ENCODE measurements at regions not wholly inside any gene's neighbourhood (a gene's known extent, or its start where the extent isn't known, plus 50 kb on each side); places are given as distances from the start of the nearest gene placed in this dataset.
"Not testable (repeated sequence)": the region's sequence is repeated elsewhere in the genome, so short reads cannot be mapped to it uniquely, and the experiment has no call there.

GRCh38 chr13:66154354-66154753 is 1075.8 kb downstream of the PCDH9 start:
- no peaks in the 10 kb centered on the region for H4K20me1 ChIP-seq (ENCODE audit: insufficient read depth, low read length)
- H3K4me1 ChIP-seq (ENCODE audit: insufficient read depth, low read length): no peaks in the 10 kb centered on the region
- H2AFZ ChIP-seq (ENCODE audit: low read length): no peak overlapping the region
- H3K9me3 ChIP-seq (ENCODE audit: low read length): no peaks in the 10 kb centered on the region
- FAIRE-seq (no peak), ATAC-seq (no peak), DNase-seq (ENCODE audit: low spot score) (no peak)
- H3K36me3 ChIP-seq (replicated peaks in 1 of 2; ENCODE audit: control insufficient read depth in 1 of 2, insufficient read depth in 2 of 2, low read length in 2 of 2): no peaks in the 10 kb centered on the region
- CTCF ChIA-PET (ENCODE audit: low intra/inter-chr PET ratio, low total read pairs): no interaction called here
- no peak overlapping the region for H3K9ac ChIP-seq (ENCODE audit: insufficient read depth, low read depth, low read length)
- no peak for TF ChIP-seq PATZ1 (CRISPR knock-in tag; IDR thresholded peaks at IDR 0.05)
- no peak for TF ChIP-seq ZNF891 (CRISPR knock-in tag; IDR thresholded peaks at IDR 0.05)
- TF ChIP-seq ZBTB21 (CRISPR knock-in tag; IDR thresholded peaks at IDR 0.05): no peak
- TF ChIP-seq ZNF224 (CRISPR knock-in tag; IDR thresholded peaks at IDR 0.05): no peak
- no peak for TF ChIP-seq KAT8 (CRISPR knock-in tag; IDR thresholded peaks at IDR 0.05)
- no peak for TF ChIP-seq ZNF878 (CRISPR knock-in tag; IDR thresholded peaks at IDR 0.05)
- TF ChIP-seq NFE2L2 (IDR thresholded peaks at IDR 0.05; ENCODE audit: low read length): peak; percentile 70
- intact Hi-C loops (cut with micrococcal nuclease; ENCODE audit: unreplicated experiment) (no loop called here), in situ Hi-C loops (cut with HindIII; ENCODE audit: extremely low pct_ligation_motif_present, low pct_unique_long_range_greater_than_20kb) (no loop called here)
- H3K4me2 ChIP-seq (ENCODE audit: low read depth, low read length): no peak overlapping the region
- no peak overlapping the region for H3K4me3 ChIP-seq (replicated peaks in 1 of 3; ENCODE audit: insufficient read depth in 1 of 3, low read depth in 2 of 3, low read length in 3 of 3)
- 2% methylated on average over 1 of the region's 1 CpG for WGBS (ENCODE audit: low lambda C conversion rate)
- no peaks in the 10 kb centered on the region for H3K79me2 ChIP-seq (ENCODE audit: insufficient read depth, low read length)
- POLR2A ChIA-PET: no interaction called here
- no peak overlapping the region for H3K27ac ChIP-seq (ENCODE audit: extremely low read length, insufficient read depth, low read length)
- BruUV-seq (replicated peaks): no TSS peak
- no peaks in the 10 kb centered on the region for H3K27me3 ChIP-seq (ENCODE audit: control insufficient read depth in 1 of 2, insufficient read depth in 2 of 2, low read length in 2 of 2)

- no peak for FAIRE-seq
- BruUV-seq (replicated peaks): no TSS peak
- POLR2A ChIA-PET: no interaction called here
These were observed 1077.5 kb downstream of the PCDH9 start for GRCh38 chr13:66152596-66152995.

GRCh38 chr13:66144357-66144756 is 1085.8 kb downstream of the PCDH9 start:
- intact Hi-C loops (cut with micrococcal nuclease; ENCODE audit: unreplicated experiment); H4K20me1 ChIP-seq (ENCODE audit: insufficient read depth, low read length); FAIRE-seq; H3K4me2 ChIP-seq (ENCODE audit: low read depth, low read length); CTCF ChIA-PET (ENCODE audit: low intra/inter-chr PET ratio, low total read pairs); POLR2A ChIA-PET; ATAC-seq; H3K4me3 ChIP-seq (replicated peaks in 1 of 3; ENCODE audit: insufficient read depth in 1 of 3, low read depth in 2 of 3, low read length in 3 of 3); H3K27me3 ChIP-seq (ENCODE audit: control insufficient read depth in 1 of 2, insufficient read depth in 2 of 2, low read length in 2 of 2); DNase-seq (ENCODE audit: low spot score); H2AFZ ChIP-seq (ENCODE audit: low read length); H3K4me1 ChIP-seq (ENCODE audit: insufficient read depth, low read length); H3K27ac ChIP-seq (ENCODE audit: extremely low read length, insufficient read depth, low read length); BruUV-seq (replicated peaks); H3K9ac ChIP-seq (ENCODE audit: insufficient read depth, low read depth, low read length); H3K36me3 ChIP-seq (replicated peaks in 1 of 2; ENCODE audit: control insufficient read depth in 1 of 2, insufficient read depth in 2 of 2, low read length in 2 of 2); H3K9me3 ChIP-seq (ENCODE audit: low read length); in situ Hi-C loops (cut with HindIII; ENCODE audit: extremely low pct_ligation_motif_present, low pct_unique_long_range_greater_than_20kb); H3K79me2 ChIP-seq (ENCODE audit: insufficient read depth, low read length): not testable (repeated sequence)
- 74% methylated on average over 7 of the region's 11 CpGs for WGBS (ENCODE audit: low lambda C conversion rate)

More at GRCh38 chr13:66152596-66152995, 1077.5 kb downstream of the PCDH9 start:
- Histone ChIP-seq H3K9ac (ENCODE audit: insufficient read depth, low read depth, low read length) (no peak overlapping the region), H3K27ac (ENCODE audit: extremely low read length, insufficient read depth, low read length) (no peak overlapping the region), H3K36me3 (replicated peaks in 1 of 2; ENCODE audit: control insufficient read depth in 1 of 2, insufficient read depth in 2 of 2, low read length in 2 of 2) (no peaks in the 10 kb centered on the region), H2AFZ (ENCODE audit: low read length) (no peak overlapping the region), H3K4me2 (ENCODE audit: low read depth, low read length) (no peak overlapping the region), H3K27me3 (ENCODE audit: control insufficient read depth in 1 of 2, insufficient read depth in 2 of 2, low read length in 2 of 2) (no peaks in the 10 kb centered on the region), H3K79me2 (ENCODE audit: insufficient read depth, low read length) (no peaks in the 10 kb centered on the region), H3K4me3 (replicated peaks in 1 of 3; ENCODE audit: insufficient read depth in 1 of 3, low read depth in 2 of 3, low read length in 3 of 3) (no peak overlapping the region), H3K9me3 (ENCODE audit: low read length) (no peaks in the 10 kb centered on the region), H4K20me1 (ENCODE audit: insufficient read depth, low read length) (no peaks in the 10 kb centered on the region), H3K4me1 (ENCODE audit: insufficient read depth, low read length) (no peaks in the 10 kb centered on the region)
- TF ChIP-seq PHF20 (CRISPR knock-in tag; IDR thresholded peaks at IDR 0.05) (no peak), PLRG1 (conservative IDR thresholded peaks at IDR 0.05) (no peak), ATF7 (IDR thresholded peaks at IDR 0.05) (peak; percentile 57), ATF7 (CRISPR knock-in tag; IDR thresholded peaks at IDR 0.05) (no peak), HNRNPK (IDR thresholded peaks at IDR 0.05; ENCODE audit: low read depth, low read length, poor library complexity, severe bottlenecking) (peak; percentile 91)
- intact Hi-C loops (cut with micrococcal nuclease; ENCODE audit: unreplicated experiment) (no loop called here), in situ Hi-C loops (cut with HindIII; ENCODE audit: extremely low pct_ligation_motif_present, low pct_unique_long_range_greater_than_20kb) (no loop called here)
- ATAC-seq (no peak), DNase-seq (ENCODE audit: low spot score) (no peak)
- CTCF ChIA-PET (ENCODE audit: low intra/inter-chr PET ratio, low total read pairs): no interaction called here
